ENCODE measurements at regions not wholly inside any gene's neighbourhood (a gene's known extent, or its start where the extent isn't known, plus 50 kb on each side); places are given as distances from the start of the nearest gene placed in this dataset.

DNA sequence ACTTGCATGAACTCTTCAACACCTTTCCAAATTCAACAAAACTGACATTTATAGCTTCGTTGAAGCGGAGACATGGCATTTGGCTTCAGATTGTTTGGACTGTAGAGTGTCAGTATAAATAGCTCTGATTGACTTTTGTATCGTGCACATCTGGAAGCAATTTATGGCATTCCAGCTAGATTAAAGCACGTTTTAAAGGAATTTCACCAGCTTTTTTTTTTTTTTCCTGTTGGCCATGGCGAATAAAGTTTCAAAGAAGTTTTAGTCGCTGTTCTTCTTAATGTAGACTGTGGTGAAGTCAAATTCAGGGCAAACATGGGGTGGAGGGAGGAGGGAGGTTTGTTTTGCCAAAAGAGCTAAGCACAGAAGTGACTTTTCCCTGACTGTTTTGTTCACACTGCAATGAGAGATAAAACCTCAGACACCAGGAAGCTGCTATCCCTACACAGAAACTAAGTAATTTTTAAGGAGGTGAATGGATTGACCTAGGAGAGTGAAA, 391.0 kb upstream of the RARB start:
- H3K36me3 Mint-ChIP-seq (ENCODE audit: low read depth): no peaks in the 10 kb centered on the region
- DNase-seq: no peak
- TF ChIP-seq, protein P1, sequence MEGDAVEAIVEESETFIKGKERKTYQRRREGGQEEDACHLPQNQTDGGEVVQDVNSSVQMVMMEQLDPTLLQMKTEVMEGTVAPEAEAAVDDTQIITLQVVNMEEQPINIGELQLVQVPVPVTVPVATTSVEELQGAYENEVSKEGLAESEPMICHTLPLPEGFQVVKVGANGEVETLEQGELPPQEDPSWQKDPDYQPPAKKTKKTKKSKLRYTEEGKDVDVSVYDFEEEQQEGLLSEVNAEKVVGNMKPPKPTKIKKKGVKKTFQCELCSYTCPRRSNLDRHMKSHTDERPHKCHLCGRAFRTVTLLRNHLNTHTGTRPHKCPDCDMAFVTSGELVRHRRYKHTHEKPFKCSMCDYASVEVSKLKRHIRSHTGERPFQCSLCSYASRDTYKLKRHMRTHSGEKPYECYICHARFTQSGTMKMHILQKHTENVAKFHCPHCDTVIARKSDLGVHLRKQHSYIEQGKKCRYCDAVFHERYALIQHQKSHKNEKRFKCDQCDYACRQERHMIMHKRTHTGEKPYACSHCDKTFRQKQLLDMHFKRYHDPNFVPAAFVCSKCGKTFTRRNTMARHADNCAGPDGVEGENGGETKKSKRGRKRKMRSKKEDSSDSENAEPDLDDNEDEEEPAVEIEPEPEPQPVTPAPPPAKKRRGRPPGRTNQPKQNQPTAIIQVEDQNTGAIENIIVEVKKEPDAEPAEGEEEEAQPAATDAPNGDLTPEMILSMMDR (IDR thresholded peaks at IDR 0.05): no peak
- H3K4me1 Mint-ChIP-seq (ENCODE audit: low read depth): peaks cover 15% of the 10 kb centered on the region; the same call in 1 of the 2 replicates
- no peak overlapping the region for H3K27ac Mint-ChIP-seq
- H3K27me3 Mint-ChIP-seq (ENCODE audit: insufficient read depth): no peaks in the 10 kb centered on the region; the same call in 1 of the 2 replicates
- H3K4me3 Mint-ChIP-seq: peak overlapping the region; percentile 12; the same call in 1 of the 2 replicates
- H3K9me3 Mint-ChIP-seq: peaks cover 34% of the 10 kb centered on the region

DNA sequence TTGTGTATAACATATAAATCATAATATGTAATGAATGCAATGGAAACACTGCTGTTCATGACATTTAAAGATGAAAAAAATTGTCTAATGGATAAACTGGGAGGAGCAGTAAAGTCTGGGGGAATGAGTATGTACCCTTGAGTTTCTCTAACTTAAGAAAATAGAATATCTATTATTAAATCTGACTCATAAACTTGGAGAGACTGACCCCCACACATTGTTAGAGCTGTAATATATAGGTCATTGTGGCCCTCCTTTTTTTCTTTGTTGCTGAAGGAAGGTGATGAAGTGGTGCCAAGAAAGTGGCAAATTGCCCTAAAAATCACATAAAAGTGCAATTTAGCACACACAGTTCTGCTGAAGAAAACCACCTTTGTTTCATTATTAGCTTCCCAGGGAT, 389.8 kb upstream of the RARB start:
- no peak overlapping the region for H3K27ac Mint-ChIP-seq
- no peak for DNase-seq
- H3K27me3 Mint-ChIP-seq (ENCODE audit: insufficient read depth): no peaks in the 10 kb centered on the region; the same call in 1 of the 2 replicates
- H3K4me1 Mint-ChIP-seq (ENCODE audit: low read depth): peaks cover 15% of the 10 kb centered on the region; the same call in 1 of the 2 replicates
- H3K36me3 Mint-ChIP-seq (ENCODE audit: low read depth): no peaks in the 10 kb centered on the region
- TF ChIP-seq, protein P1 (IDR thresholded peaks at IDR 0.05): no peak
- peaks cover 34% of the 10 kb centered on the region for H3K9me3 Mint-ChIP-seq
- H3K4me3 Mint-ChIP-seq: no peak overlapping the region

DNA sequence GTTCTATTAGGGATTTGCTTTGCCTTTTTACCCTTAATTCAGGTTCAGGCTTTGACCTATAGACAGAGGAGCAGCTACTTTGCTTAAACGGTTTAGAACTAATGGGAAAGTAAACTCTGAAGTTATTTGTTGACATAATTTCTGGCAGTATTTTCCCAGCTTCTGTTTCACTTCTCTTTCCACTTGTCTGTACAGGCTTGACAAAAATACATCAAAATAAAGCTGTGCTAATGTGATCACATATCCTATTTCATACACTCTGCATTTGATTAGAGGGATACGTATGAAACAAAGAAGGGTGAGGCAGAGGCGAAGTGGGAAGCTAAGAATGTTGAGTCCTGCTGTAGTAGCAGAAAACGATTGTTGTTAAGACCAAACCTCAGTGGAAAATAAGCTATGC, 389.1 kb upstream of the RARB start:
- TF ChIP-seq, protein P1 (IDR thresholded peaks at IDR 0.05): no peak
- no peak overlapping the region for H3K4me3 Mint-ChIP-seq
- H3K27ac Mint-ChIP-seq: no peak overlapping the region
- no peak for DNase-seq
- H3K36me3 Mint-ChIP-seq (ENCODE audit: low read depth): no peaks in the 10 kb centered on the region
- H3K27me3 Mint-ChIP-seq (ENCODE audit: insufficient read depth): no peaks in the 10 kb centered on the region; the same call in 1 of the 2 replicates
- peaks cover 31% of the 10 kb centered on the region for H3K9me3 Mint-ChIP-seq
- peaks cover 15% of the 10 kb centered on the region; the same call in 1 of the 2 replicates for H3K4me1 Mint-ChIP-seq (ENCODE audit: low read depth)

DNA sequence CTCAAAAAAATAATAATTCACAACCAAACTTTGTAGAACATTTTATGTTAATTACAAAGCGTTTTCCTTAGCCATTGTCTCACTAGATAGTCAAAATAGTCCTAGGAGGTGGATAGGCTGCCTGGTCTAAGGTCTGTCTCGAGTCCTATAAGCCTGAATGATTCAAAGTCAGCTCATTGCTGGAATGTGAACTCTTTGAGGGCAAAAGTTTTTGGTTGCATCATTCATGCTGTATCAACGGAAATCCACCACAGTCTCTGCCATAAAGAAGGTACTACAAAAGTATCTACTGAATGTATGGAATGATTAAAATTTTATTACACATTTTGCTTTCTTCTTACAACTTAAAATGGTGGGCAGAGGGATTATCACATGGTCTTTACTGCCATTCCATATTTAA, 387.3 kb upstream of the RARB start:
- Mint-ChIP-seq H3K4me1 (ENCODE audit: low read depth) (peaks cover 15% of the 10 kb centered on the region; the same call in 1 of the 2 replicates), H3K27me3 (ENCODE audit: insufficient read depth) (no peaks in the 10 kb centered on the region; the same call in 1 of the 2 replicates), H3K36me3 (ENCODE audit: low read depth) (no peaks in the 10 kb centered on the region), H3K27ac (no peak overlapping the region), H3K9me3 (peaks cover 23% of the 10 kb centered on the region), H3K4me3 (no peak overlapping the region)
- DNase-seq: no peak
- TF ChIP-seq, protein P1 (IDR thresholded peaks at IDR 0.05): no peak

DNA sequence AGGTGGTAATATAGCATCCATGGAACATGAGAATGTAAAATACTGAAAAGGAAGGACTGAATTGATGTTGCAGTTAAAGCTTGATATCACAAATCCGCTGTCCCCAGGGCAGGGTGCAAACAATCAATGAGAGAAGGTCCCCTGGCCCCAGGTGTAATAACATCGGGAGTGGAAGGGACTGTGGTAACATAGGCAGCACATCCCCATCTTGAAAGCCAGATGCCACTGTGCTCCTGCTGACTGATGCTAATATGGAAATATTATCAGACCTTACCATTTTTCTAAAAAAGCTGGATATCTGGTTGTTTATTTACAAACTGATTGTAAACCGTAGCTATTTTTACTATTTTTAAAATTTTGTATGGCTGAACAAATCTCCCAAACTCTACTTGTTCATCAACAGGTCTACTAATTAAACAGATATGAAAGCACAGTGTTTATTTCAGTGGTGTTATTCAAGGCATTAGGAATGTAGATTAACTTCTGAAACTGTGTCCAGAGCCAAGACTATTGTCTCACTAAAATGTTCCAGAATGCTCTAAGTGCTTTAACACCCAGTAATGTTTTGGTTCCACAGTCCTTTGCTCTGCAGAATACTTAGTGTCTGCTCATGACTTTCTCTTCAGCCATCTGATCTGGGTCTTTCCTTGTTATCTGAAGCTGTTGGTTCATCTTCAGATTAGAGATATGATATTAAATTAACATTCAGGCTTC, 386.0 kb upstream of the RARB start:
- DNase-seq: no peak
- H3K27ac Mint-ChIP-seq: no peak overlapping the region
- peaks cover 20% of the 10 kb centered on the region for H3K9me3 Mint-ChIP-seq
- no peak overlapping the region for H3K4me3 Mint-ChIP-seq
- peaks cover 9% of the 10 kb centered on the region; the same call in 1 of the 2 replicates for H3K4me1 Mint-ChIP-seq (ENCODE audit: low read depth)
- no peaks in the 10 kb centered on the region; the same call in 1 of the 2 replicates for H3K27me3 Mint-ChIP-seq (ENCODE audit: insufficient read depth)
- TF ChIP-seq, protein P1 (IDR thresholded peaks at IDR 0.05): no peak
- no peaks in the 10 kb centered on the region for H3K36me3 Mint-ChIP-seq (ENCODE audit: low read depth)

All from HFFc6 (cell line).